Hematopoietic multipotent progenitor cell treated with erythropoietin and hydrocortisone succinate and interleukin-3 and kit ligand, for 4 days (in vitro differentiated cells): ENCODE measurements at regions not wholly inside any gene's neighbourhood (a gene's known extent, or its start where the extent isn't known, plus 50 kb on each side); places are given as distances from the start of the nearest gene placed in this dataset.

Experiments
- DNase-seq: peaks from one replicate; pipeline ENCODE4 v3.0.0-alpha.2; 2015

- no peak for DNase-seq
These were observed 227.7 kb upstream of the CD96 start for GRCh38 chr3:111314181-111314873.

DNA sequence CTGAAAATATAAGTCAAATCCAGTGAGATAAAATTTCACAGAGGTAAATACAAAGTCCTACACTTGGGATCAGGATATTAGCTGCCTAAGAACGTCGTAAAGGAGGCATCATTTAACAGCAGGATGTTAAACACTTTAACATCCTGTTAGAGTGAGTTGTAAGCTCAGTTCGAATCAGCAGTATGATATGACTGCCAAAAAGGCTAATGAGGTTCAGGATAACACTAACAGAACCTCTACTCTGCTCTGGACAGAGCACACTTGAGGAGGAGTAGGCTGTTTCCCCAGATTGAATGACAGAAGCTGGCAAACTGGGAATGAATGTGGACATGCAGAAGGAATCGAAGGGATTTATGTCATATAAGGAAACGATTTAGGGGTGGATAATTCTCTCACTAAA lies 227.1 kb upstream of the CD96 start:
- no peak for DNase-seq

DNA sequence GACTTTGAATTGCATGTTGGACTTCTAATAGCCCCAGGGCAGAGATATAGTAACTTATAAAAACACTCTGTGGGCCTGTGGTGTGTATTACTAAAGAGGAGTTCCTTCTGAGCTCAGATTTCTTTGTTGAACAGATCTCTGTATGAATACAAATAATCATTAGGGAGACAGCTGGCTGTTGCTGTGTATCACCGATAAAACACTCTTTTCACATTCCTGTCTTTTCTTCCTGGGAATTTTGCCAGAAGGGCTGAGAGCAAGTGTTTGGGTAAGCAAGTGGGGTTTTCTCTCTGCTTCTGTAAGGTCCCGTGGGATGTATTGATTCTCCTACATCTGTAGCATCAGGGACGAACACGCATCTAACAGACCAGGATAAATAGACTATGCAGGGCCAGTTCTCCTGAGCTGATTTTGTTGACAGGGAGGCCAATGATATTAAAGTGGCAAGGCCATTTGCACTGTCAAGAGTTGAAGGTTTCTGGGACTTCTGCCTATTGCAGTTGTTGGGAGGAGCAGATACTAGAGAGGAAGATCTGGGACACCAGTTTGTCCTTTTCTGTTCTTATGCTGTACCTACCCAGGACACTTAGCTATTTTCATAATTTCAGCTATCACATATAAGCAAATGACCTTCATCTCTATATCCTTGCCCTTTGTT lies 225.9 kb upstream of the CD96 start:
- no peak for DNase-seq

- DNase-seq, result no peak
These were observed 223.7 kb upstream of the CD96 start for GRCh38 chr3:111318289-111318688.

GRCh38 chr3:111319598-111319997 lies 222.4 kb upstream of the CD96 start:
- no peak for DNase-seq

DNA sequence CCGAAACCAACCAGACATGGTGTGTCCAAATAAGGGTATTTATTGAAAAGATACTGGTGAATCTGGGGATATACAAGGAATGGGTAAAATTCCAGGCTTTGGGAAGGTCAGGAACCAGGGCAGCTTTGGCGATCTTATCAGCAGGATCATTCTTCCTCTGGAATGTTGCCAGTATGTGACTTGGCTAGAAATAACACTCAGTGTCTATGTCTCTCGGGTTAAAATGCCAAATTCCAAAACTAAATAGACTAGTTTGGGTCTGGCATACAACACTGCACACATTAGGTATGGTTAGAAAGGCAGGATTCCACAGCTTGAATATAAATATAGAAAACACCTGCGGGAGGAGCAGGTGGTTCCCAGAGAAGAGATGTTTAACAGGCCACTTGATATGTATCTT lies 220.2 kb upstream of the CD96 start:
- DNase-seq, result no peak

GRCh38 chr3:111323019-111323418 lies 219.0 kb upstream of the CD96 start:
- DNase-seq, result no peak

GRCh38 chr3:111324151-111324550 lies 217.8 kb upstream of the CD96 start:
- DNase-seq, result peak; percentile 17

DNA sequence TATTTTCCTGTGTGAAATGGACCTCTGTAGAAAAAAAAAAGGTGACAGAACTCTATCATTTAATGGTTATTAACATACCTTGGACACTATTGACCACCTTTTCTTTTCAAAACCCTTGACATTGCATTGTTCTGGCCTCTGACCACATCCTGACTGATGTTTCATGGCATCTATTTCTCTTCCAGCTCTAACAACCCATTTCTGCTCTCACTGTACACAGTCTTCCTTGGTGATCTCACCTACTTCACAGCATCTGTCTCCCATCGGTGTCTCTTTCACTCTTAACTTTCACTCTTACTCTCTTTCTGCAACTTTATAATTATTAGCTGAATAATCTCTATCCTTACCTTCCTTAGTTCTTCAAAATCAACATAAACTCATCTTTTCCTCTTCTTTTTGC lies 217.4 kb upstream of the CD96 start:
- no peak for DNase-seq

DNA sequence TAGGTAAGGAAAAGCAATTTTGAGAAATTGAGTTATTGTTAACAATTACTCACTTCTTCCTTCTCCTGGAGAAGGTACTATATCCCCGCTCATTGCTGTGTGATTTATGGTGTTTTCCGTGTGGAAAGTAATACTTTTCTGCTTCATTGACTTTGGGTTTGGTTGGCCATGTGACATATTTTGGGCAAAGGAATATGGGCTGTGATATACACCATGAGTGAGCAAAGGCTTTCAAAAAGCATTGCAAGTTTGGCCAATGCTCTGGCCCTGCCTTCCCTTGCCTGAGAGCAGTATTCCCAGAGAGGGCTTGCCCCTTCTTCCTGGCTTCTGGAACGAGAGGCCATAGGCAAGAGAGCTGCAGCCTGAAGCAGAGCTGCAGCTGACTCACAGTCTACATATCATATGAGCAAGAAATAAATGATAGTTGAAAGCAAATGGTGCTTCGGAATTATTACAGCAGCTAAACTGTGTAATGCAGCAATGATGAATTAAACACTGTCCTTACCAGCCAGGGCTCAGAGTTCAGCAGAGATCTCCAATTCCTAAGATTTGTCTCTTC lies 216.8 kb upstream of the CD96 start:
- no peak for DNase-seq

DNA sequence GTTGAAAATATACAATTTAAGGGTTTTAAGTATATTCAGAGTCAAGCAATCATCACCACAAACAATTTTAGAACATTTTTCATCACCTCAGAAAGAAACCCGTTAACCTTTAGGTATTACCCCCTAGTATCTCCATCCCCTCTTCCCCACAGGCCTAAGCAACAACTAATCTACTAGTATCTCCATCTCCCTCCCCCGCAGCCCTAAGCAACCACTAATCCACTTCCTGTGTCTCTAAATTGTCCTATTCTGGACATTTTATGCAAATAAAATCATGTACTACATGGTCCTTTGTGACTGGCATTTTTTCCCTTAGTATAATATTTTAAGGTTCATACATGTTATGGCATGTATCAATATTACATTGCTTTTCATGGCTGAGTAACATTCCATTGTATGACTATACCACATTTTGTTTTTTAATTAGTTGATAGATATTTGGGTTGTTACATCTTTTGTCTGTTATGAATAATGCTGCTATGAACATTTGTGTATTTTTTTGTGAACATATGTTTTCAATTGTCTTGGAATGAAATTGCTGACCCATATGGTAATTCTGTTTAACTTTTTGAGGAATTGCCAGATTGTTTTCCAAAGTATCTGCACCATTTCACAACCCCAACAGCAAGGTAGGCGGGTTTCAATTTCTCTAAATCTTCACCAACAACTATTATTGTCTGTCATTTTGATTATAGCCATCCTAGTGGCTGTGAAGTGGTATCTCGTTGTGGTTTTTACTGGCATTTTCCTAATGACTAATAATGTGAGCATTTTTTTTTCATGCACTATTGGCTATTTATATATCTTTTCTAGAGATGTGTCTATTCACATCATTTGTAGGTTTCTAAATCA lies 215.6 kb upstream of the CD96 start:
- DNase-seq, result peak; percentile 16

DNA sequence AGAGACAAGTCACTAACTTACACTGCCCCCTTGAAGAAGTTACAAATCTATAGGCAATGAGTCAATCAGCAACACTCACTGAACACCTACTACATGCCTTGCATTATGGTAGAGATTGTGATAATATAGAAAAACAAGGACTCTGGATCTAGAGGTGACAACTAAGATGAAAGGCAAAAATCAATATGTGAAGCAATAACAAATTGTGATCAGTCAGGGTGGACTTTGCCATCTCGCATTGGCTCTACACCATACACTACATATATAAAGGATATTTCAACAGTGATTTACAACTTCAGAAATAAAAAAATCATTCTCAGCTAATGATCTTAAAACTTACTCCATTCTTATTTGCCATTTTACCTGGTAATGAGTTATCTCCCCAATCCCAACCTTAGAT lies 210.7 kb upstream of the CD96 start:
- no peak for DNase-seq

GRCh38 chr3:111331912-111332311 lies 210.1 kb upstream of the CD96 start:
- no peak for DNase-seq

DNA sequence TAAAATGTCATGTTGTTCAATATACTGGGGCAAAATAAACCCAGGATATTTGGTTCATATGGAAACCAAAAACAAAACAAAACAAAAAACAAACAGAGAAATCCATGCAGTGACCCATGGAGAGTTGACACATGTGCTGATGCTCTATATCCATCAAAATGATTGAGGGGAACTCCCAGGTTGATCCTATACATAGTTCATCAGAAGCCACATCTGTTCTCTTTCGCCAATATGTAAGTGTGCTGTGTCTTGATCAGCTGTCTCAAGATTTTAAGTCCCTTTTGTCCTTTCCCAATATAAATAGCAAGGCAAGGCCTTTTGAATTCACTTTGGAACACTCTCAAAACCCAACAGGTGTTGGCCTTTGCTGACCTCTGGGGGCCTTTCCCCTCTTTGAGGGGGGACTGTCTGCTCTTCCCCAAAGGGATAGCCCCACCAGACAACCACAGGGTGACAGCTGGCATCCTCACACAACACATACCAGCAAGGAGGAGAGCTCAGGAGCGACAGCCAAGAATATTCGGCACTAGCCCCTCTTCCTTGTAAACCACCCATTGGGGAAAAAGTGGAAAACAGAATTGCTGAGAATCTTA lies 209.4 kb upstream of the CD96 start:
- no peak for DNase-seq

DNA sequence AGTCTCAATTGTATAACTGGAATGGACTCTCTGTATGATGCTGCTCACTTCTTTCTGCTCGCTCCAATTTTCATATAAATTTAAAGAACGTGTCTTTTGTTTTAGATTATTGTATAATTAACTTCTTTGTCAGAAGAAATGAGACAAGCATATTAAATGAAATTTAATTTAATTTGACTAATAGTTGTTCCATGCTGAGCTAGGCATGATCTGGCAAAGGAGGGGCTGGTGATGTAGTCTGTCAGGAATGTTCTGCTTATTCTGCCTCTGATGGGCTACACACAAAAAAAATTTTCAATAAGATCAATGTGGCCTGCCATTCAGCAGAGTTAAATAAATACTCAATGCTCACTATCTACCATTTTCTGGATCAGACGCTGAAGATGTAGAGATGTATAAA lies 208.4 kb upstream of the CD96 start:
- DNase-seq, result no peak

DNA sequence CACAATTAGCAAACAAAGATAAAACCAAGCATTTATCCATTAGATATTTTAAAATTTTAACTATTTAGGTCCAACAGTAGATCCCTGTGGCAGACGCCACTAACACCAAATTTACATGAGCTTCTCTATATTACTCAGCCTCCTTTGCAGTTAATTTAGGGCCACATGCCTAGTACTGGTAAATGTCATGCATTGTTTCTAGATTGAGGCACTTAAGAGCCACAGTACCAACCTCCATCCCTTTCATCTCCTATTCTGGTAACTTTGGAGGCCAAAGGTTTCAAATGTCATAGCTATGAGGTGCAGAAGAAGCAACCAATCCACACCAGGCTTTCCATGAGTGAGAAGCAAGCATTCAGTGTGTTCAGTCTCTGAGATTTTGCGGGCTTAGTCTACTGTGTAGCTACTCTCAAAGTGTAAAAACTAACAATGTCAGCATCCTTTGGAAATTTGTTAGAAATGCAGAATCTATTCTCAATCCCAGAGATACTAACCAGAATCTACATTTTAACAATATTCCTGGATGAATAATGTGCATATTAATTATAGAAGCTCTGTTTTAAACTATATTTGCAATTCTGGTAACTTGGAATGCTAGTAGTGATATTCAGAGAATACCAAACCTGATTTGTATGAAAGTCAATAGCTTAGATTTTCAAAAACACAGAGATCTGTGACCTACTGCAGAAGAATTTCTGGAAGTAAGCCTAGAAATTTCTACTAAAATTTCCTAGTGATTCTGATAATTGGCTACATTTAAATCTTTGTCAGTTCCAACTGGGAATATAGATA lies 206.3 kb upstream of the CD96 start:
- no peak for DNase-seq

DNA sequence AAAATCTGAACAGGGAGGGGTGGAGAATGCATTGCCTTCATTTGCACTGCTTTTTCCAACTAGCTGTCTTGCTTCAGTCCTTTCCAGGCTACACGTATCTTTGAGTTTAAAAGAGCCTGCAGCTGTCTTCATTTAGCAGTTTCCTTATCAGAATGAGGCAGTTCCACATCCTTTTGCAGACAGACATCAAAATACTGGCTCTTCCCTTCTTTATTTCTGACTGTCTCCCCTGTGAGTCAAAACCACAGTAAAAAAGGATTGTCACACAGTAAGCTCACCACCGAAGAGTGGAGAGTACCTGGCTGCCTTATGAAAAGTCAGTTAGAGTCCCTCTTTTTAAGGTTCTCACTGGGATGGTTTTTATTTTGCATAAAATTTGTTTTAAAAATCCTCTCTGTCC lies 205.5 kb upstream of the CD96 start:
- DNase-seq, result peak; percentile 75

DNA sequence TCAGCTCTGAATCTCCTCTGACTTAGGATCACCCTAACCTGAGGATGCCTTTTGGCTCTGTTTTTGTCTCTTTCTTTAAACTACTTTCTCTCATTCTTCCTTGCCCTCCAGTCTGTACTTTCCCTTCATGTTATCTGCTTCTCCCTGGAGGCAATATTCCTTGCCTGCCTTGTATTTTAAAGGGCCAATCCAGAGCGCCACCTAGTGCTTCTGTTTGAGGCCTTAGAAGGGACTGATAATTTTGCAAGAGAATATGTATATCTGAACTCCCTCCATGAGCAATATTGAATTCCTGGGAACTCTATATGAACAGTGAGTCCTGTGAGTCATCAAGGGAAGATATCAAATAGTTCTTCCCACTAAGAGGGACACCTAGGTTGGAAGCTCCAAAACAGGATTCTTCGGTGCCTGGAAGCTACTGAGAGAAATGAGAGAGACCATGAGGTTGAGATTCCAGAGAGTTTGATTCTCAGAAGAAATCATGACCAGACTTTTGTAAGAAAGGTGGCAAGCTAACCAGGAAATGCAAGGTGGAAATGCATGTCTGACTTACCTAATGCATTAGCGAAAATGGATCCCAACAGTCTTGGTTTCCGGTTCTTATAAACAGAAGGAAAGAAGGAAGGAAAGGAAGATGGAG lies 203.8 kb upstream of the CD96 start:
- peak; percentile 81 for DNase-seq

- no peak for DNase-seq
These were observed 203.0 kb upstream of the CD96 start for GRCh38 chr3:111339017-111339416.

- no peak for DNase-seq
These were observed 190.7 kb upstream of the CD96 start for GRCh38 chr3:111351334-111351733.

DNA sequence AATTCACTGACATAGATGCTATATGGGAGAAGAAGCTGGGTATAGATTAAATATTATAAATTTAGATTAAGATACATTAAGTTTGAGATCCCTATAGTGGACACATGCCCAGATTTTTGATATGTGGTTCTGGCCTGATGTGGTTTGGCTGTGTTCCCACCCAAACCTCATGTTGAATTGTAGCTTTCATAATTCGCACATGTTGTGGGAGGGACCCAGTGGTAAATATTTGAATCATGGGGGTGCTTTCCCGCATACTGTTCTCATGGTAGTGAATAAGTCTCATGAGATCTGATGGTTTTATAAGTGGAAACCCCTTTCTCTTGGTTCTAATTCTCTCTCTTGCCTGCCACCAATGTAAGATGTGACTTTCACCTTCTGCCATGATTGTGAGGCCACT lies 189.4 kb upstream of the CD96 start:
- DNase-seq, result no peak
